ENCODE measurements at regions not wholly inside any gene's neighbourhood (a gene's known extent, or its start where the extent isn't known, plus 50 kb on each side); places are given as distances from the start of the nearest gene placed in this dataset.

- no peak for TF ChIP-seq EZH2phosphoT487 (IDR thresholded peaks at IDR 0.05; ENCODE audit: borderline replicate concordance)
- no peak for TF ChIP-seq CTCF (conservative IDR thresholded peaks at IDR 0.05; ENCODE audit: low read length)
Measured at GRCh38 chr6:71395731-71396409, 107.3 kb downstream of the OGFRL1 start.

All from Loucy (cell line).